Amniotic stem cell (primary cell): ENCODE measurements at regions not wholly inside any gene's neighbourhood (a gene's known extent, or its start where the extent isn't known, plus 50 kb on each side); places are given as distances from the start of the nearest gene placed in this dataset.
A peak's percentile ranks its signal among the peaks of the same experiment; 100 is the strongest.

ENCODE experiments used
- DNase-seq: peaks from one replicate; lab custom pipeline; 2025; lab: John Stamatoyannopoulos, UW

DNA sequence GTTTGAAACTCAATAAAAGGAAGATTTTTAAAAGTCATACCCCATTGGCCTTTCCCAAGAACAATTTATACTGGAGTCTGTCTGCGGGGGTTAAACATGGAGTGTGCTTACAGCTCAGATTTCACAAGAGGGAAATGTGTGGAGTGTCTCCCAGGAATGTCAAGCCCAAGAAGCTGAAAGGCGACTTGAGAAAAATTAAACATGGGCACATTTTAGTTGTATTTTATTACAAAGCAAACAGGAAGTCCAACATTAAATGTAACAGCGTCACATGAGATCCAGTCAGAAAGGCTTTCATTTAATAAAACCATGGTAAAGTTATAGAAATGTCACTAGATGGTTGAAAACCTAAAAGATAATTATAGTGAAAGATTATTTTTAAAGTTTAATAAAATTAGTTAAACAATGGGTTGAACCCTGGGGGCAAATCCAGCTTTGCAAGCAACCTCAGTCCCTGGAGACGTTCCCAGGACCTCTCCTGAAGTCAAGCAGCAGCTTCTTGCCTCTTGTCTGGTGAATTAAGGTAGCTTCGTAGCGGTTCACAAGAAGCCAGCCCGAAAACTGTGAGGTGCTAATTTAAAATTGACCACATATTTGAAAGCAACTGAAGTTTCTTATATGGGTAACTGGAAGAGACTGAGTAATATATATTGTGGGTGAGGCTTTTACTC lies 168.4 kb upstream of the EDNRA start:
- DNase-seq: no peak

DNA sequence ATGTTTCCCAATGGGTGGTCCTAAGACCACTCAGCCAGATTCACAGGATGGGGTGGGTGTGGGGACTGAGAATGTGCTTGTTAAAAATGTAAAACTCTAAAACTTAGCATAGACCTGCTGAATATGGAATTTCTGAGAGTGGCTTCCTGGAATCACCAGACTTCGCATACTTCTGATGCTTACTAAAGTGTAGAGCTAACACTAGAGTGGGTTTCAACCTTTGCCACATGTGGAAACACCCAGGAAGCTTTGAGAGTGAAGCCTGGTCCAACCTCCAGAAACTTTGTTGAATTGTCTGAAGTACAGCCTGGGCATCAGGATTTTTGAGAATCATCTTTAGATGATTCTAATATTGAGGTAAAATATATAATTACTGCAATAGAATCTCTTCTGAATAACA lies 167.8 kb upstream of the EDNRA start:
- DNase-seq: no peak

DNA sequence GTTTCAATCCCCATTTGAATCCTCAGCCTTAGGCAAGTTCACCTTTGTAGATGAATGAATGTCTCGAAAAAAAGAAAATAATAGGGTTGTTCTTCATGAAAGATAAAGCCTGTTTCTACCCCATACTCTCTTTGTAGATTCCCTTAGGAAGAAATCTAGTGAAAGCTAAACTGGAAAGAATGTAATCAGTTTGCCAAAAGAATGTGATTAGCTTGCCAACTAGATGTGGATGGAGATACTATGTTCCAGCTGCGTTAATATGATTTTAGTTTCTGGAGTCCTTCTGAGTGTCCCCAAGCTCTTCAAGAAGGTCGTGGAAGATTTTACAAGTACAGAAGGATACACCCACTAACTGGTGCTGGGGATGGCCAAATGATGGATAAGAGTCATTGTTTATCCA lies 162.3 kb upstream of the EDNRA start:
- DNase-seq: no peak

DNA sequence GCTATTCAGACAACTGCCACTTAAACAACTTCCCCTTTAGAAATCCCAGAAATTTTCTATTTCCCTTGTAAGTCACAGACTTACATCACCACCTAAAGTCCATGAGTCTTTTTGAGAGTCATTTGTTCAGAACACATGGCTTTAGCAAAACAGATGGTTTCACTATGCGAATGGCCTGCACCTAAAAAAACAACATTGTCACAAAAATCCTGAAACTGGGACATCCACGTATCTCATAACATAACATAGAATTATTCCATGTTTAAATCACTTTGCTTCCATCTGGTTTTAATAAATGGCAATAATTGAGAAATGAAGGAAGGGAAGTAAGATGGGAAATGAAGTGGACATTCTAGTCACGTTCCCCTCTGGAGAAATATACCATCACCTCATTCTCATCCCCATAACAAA lies 155.3 kb upstream of the EDNRA start:
- no peak for DNase-seq

DNA sequence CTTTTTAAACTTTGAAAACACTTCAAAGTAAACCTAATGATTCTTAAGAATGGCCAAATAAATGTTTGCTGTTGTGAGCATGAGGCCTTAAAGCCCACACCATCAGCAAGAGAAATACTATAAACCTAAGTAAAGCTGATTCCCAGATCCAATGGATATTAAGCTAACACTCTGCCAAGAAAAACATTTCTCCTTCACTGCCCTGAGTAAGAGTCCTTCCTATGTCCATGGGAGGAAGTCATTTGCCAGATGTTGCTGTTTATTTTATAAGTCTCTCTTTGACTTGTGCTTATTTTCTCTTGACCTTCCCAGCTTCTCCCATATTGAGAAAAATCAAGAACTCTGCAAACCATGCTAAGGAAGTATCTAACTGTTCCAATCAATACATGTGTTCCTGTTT lies 154.3 kb upstream of the EDNRA start:
- no peak for DNase-seq

DNA sequence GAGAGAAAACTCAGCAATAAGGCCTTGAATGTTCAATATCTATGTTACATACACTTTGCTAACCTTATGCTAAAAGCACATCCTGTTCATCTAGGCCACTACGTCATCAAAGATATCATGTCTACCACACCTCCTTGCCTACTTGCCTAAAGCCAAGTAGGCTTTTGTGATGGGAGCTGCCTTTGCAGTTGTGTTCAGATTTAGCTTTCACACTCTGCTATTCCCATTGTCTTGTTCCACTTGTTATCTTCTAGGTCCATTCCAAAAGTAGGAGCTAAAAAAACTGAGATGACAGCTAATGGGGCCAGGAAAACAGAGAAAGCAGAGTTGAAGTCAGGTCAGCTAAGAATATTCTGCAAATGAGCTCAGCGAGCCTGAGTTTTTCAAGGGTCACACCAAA lies 153.6 kb upstream of the EDNRA start:
- DNase-seq: no peak

DNA sequence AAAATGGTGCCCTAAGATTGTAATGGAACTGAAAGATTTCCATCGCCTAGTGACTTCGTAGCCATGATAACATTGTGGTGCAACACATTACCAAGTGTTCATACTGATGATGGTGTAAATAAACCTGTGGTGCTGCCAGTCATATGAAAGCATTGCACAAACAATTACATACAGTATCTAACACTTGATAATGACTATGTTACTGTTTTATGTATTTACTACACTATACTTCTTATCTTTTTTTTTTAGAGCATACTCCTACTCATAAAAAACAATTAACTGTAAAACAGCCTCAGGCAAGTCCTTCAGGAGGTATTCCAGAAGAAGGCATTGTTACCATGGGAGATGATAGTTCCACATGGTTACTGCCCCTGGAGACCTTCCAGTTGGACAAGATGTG lies 152.7 kb upstream of the EDNRA start:
- no peak for DNase-seq

DNA sequence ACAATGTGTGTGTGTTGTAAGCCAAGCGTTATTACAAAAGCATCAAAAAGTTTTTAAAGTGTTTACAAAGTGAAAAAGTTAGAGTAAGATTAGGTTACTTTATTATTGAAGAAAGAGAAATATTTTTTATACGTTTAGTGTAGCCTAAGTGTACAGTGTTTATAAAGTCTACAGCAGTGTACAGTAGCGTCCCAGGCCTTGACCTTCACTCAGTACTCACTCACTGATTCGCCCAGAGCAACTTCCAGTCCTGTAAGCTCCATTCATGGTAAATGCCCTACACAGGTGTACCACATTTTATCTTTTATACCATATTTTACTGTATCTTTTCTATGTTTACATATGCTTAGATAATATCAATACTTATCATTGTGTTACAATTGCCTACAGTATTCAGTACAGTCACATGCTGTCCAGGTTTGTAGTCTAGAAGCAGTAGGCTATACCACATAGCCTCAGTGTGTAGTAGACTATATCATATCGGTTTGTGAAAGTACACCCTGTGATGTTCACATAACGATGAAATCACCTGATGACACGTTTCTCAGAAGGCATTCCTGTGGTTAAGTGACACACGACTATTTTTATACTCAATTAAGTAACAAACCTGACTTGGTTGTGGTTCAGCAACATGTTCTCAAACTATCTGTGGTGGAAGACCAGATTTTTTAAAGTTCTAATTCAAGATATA lies 152.0 kb upstream of the EDNRA start:
- DNase-seq: no peak

DNA sequence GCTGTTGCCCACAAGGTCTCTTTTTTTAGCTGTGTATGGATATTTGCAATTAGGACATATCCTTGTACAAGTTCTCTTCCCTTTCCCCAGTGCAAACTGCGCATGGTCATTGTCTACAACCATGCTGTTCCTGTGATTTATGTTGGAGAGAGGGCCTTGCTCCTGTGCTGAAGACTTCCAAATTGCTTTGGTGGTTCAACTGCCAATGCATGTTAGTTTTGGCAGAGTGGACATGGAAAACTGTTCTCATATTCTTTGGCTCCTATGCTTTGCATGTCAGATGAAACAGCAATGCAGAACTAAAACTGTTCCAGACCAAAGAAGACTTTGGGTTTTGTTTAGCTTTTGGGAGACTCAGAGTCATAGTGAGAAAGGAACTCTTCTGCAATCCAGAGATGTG lies 148.8 kb upstream of the EDNRA start:
- no peak for DNase-seq

DNA sequence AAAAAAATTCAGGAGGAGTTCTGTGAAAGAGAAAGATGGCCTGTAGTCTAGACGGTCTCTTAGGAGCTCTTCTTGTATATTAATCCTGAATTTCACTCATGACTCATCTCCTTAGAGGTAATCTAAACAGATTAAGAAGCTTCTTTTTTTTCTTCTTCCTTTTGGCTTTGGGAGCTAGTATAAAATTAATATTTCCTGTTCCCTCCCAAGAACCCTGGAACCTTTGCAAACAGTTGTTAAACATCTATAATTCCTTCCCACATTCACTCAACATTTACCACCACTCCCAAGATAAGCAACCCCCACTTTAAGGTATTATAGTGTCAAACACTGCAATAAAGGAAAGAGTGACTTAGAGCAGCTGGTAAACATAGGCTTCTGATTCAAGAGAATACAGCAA lies 146.4 kb upstream of the EDNRA start:
- no peak for DNase-seq

DNA sequence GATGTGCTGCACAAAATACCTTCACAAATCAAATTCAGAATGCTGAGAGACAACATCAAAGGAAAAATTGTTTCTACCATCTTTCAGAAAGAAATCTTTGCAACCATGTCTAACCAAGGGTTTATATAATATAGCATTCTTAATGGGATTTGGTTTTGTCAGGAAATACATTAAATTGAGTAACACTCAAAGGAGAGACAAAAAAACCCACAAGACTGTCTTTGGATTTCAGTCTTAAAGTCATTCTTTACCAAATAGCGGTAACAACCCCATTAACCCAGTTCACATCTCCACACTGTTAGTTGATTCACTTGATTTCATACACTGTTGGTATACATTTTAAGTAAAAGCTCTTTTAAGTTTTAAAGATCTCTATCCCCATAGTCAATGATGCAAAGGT lies 145.7 kb upstream of the EDNRA start:
- no peak for DNase-seq

DNA sequence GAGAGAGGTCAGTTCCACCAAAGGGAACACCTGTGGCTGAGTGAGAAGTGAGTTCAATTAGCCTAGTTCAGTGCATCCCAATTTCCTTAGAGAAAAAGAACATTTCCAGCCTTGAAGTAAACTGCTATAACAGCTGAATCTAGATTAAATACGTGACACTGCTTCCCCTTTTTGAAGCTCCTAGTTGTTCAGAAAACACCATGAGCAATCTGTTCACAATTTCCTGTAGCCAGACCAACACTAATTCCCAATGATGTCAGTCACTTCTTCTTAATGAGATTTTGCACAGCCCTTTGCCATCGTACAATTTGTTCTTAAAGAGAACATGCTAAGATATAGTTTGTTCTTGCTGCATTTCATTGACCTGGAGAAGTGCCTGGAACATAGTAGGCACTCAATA lies 144.6 kb upstream of the EDNRA start:
- DNase-seq: no peak

DNA sequence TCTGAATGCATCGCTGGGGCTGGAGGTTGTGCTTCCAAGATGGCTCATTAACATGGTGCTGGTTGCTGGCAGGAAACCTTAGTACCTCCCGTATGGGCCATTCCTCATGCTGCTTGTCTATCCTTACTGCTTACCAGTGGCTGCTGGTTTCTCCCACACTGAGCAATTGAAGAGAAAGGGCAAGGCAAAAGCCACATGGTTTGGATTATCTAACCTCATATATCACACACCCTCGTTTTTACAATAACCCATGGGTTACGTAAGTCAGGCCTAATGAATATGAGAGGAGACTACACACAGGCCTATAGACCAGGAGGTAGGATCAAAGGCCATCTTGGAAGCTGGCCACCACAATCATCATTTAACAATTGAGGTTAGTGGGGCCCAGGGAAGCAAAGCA lies 141.8 kb upstream of the EDNRA start:
- no peak for DNase-seq

DNA sequence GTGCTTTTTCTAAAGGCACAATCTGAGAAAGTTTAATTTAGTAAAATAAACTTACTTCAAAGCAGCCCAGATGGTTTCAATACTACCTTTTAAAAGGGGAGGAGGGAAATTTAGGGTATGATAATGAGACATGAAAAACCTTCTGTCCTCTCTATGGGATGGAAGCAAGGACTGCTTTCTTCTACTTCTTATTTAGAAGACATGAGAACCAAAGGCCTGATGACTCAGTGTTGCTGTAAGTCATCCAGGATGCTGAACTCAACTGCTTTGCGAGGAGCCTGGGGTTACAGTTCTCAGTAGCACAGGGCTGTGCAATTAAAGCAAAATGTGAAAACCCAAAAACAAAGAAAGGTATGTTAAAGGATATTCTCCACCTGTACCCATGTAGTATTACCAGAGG lies 140.8 kb upstream of the EDNRA start:
- no peak for DNase-seq

DNA sequence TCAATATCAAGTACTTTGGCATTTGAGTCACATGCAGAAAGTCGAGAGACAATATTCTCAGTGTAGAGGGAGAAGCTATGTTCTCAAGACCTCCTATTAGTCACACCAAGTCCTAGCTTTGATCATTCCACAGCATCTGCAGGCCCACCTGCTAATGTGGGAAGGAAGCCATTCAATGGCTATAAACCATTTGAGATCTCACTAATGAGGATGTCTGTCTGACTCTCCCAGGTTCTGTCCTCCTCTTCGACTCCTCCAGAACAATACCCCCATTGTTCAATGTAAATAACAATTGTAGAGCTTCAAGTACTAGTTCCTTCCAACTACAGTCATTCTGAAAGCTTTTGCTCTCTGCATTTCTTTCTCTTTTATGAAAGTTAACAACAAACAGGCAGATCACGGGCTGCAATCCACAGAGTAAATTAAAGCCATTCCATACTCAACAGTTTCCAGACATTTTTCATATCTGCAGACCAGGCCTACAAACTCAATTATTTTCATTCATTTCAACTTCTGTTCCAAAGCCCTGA lies 140.2 kb upstream of the EDNRA start:
- DNase-seq: no peak

DNA sequence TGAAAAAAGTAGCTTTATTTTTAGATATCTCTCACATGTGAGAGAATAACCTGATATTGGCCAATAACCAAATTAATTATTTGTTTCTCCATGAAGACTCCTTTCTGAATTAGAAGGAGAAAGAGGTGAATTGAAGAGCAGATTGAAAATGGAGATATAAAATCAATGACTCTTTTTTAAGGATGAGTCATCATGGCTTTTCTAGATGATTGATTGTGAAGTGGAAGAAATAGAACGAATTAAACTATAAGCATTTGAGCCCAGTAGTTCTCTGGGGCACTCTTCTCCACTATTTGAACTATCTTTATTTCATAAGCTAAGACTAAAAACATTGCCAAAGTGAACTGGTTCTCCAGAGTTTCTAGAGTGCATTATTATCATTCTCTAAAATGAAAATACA lies 137.2 kb upstream of the EDNRA start:
- DNase-seq: no peak

DNA sequence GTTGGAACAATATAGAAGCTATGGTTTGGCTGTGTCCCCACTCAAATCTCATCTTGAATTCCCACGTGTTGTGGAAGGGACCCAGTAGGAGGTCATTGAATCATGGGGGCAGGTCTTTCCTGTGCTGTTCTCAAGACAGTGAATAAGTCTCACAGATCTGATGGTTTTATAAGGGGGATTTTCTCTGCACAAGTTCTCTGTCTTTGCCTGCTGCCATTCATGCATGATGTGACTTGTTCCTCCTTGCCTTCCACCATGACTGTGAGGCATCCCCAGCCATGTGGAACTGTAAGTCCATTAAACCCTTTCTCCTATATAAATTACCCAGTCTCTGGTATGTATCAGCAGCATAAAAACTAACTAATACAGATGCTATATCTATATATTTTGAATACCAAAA lies 135.2 kb upstream of the EDNRA start:
- no peak for DNase-seq

DNA sequence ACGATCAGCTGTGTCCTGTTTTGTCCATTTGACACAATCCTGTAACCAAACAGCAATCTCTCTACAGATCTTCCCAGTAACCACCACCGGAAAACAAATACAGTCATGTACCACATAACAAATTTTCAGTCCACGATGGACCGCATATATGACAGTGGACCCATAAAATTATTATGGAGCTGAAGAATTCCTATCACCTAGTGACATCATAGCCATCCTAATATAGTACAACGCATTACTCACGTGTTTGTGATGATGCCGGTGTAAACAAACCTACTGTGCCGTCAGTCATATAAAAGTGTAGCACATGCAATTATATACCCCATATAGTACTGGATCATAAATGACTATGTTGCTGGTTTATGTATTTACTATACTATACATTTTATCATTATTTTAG lies 133.7 kb upstream of the EDNRA start:
- DNase-seq: no peak

DNA sequence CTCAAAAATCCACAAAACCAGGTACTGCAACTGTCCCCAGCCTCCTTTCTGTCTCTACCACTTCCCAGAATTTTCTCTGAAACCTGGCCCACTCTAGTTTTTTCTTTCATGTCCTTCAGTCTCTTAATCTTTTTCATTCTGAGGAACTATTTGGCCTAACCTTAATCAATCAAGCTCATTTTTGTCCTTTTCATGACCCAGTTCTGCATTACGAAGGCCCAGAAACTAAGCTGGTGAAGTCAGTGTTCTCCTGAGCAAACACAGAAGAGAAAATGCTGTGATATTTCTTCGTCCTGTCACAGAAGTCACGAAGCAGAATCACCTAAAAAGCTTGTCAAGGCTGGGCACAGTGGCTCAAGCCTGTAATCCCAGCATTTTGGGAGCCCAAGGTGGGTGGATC lies 131.7 kb upstream of the EDNRA start:
- no peak for DNase-seq

DNA sequence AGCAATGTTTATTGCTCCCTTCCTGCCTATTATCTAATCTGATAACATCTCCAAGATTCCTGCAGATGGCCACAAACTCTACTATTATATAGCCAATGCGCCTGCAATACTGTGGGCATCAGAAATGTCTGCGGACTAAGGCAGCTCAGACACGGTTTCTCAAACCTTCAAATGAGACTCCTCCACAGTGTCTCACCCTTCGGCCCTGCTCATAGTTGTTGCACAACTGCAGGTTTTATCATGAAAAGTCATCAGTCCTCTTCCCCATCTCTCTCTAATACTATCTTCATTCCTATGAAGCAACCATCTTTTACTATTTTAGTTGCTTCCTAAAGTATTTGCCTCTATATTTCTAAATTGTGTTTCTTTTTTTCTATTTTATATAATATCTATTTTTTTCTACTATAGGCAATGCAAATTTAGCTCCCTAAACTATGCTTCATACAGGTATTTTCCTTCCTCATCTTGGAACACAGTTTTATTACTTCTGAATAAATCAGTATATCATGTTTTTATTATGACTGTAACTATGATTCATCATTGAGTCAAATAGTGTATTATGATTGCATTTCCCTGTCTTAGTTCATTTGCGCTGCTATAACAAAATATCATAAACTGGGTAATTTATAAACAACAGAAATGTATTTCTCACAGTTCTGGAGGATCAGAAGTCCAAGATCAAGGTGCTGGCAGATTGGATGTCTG lies 129.7 kb upstream of the EDNRA start:
- no peak for DNase-seq

DNA sequence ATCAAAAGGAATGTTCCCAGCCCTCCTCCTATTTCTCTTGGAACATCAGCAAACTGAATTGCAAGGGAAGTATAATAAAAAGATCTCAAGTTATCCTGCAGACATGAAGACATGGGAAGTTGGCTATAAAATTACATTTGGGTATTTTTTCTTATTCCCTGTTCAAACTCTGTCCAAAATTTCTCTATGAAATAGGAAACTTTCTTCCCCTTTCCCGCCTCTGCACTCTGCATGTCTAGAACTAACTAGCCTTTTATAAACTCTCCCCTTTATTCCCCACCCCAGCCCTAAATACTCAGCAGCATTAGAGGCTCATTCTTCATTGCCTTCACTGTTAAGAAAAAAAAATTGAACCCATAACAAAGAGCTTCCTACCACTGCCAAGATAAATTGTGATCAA lies 126.7 kb upstream of the EDNRA start:
- no peak for DNase-seq

DNA sequence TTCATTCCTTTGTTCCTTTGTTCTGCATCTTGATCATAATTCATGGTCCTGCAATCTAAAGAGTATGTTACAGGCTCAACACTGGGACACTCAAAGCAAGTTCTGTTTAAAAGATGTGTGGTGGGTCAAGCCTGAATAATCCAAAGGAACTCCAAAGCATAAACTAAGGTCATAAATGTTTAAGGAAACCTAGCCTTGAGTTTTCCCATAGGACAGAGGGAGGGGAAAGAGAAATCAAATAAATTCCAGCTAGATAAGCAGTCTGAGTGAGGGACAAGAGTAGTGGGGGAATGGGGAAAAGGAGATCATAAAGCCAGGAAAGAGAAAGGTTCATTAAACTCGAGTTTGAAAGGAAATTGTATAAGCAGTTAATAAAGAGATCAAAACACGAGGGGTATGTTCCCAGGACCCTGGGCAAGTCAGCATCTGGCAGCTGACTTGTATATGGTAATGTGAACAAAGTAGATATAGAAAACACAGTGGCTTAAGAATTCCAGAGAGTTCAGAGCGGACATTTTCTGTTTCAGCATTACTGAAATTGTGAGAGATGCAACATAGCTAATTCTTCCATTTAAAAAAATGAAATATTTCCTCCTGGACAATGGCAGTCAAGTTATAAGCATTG lies 125.8 kb upstream of the EDNRA start:
- DNase-seq: no peak

DNA sequence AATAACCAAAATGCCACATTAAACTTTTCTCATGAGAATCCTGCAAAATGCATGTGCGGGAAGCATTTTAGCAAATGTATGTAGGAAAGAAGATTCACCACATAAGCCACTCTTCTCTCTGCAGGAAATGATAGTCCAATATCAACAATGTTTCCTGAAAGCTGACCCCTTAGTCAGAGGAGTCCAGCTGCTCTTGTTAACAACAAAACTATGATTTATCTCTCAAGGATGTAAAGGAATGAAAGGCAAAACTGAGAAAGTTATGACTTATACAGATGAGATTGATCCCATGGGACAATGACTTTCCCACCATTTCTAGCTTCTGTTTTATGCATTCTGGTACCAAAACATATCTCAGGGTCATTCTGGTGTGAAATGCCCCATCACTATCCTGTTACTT lies 125.0 kb upstream of the EDNRA start:
- DNase-seq: peak; percentile 44
